HUDEP-2 (cell line): ENCODE measurements at regions not wholly inside any gene's neighbourhood (a gene's known extent, or its start where the extent isn't known, plus 50 kb on each side); places are given as distances from the start of the nearest gene placed in this dataset.

Source experiments
- DNase-seq, 76 experiments: peaks; one replicate each; lab custom pipeline; 2025; ENCODE audit not compliant: unreplicated experiment in 76 of 76; lab: John Stamatoyannopoulos, UW

GRCh38 chr3:71874618-71875017, 89.7 kb upstream of the PROK2 start:
- no peak for DNase-seq

GRCh38 chr3:71873093-71873611, 88.2 kb upstream of the PROK2 start:
- no peak for DNase-seq

- no peak for DNase-seq
Measured at GRCh38 chr3:71872256-71872655, 87.3 kb upstream of the PROK2 start.

- no peak for DNase-seq
Measured at GRCh38 chr3:71870966-71871512, 86.1 kb upstream of the PROK2 start.

GRCh38 chr3:71868876-71869275, 83.9 kb upstream of the PROK2 start:
- DNase-seq = peak in 1 of 76 experiments; percentile 1

GRCh38 chr3:71865727-71866126, 80.8 kb upstream of the PROK2 start:
- DNase-seq = no peak

GRCh38 chr3:71863563-71864190, 78.7 kb upstream of the PROK2 start:
- DNase-seq = no peak

GRCh38 chr3:71862371-71863140, 77.6 kb upstream of the PROK2 start:
- no peak for DNase-seq

GRCh38 chr3:71859123-71859519, 74.2 kb upstream of the PROK2 start:
- DNase-seq = peak in 22 of 76 experiments; percentile 0 to 41 (median 20)

GRCh38 chr3:71858503-71859122, 73.7 kb upstream of the PROK2 start:
- DNase-seq = no peak

GRCh38 chr3:71857956-71858355, 73.0 kb upstream of the PROK2 start:
- DNase-seq = no peak

GRCh38 chr3:71854706-71855105, 69.8 kb upstream of the PROK2 start:
- DNase-seq = no peak

- no peak for DNase-seq
Measured at GRCh38 chr3:71854096-71854495, 69.1 kb upstream of the PROK2 start.

GRCh38 chr3:71851878-71852277, 66.9 kb upstream of the PROK2 start:
- DNase-seq = no peak

- no peak for DNase-seq
Measured at GRCh38 chr3:71850654-71851053, 65.7 kb upstream of the PROK2 start.

GRCh38 chr3:71849681-71850080, 64.7 kb upstream of the PROK2 start:
- no peak for DNase-seq

- no peak for DNase-seq
Measured at GRCh38 chr3:71847794-71848193, 62.8 kb upstream of the PROK2 start.

- peak in 1 of 76 experiments; percentile 1 for DNase-seq
Measured at GRCh38 chr3:71846185-71846584, 61.2 kb upstream of the PROK2 start.

- no peak for DNase-seq
Measured at GRCh38 chr3:71843071-71843470, 58.1 kb upstream of the PROK2 start.

- DNase-seq = no peak
Measured at GRCh38 chr3:71838406-71838805, 53.5 kb upstream of the PROK2 start.
